ENCODE measurements at regions not wholly inside any gene's neighbourhood (a gene's known extent, or its start where the extent isn't known, plus 50 kb on each side); places are given as distances from the start of the nearest gene placed in this dataset.

- H3K36me3 Mint-ChIP-seq (ENCODE audit: low read depth) = no peaks in the 10 kb centered on the region
- ATAC-seq (ENCODE audit: low read depth) (no peak), DNase-seq (no peak)
- POLR2A ChIA-PET = no interaction called here
- CTCF ChIA-PET = no interaction called here
- no peaks in the 10 kb centered on the region for H3K27me3 Mint-ChIP-seq
- TF ChIP-seq CTCF (IDR thresholded peaks at IDR 0.05) = no peak
- peaks cover 8% of the 10 kb centered on the region for H3K9me3 Mint-ChIP-seq
- H3K4me3 Mint-ChIP-seq = no peak overlapping the region
- intact Hi-C loops (cut with micrococcal nuclease) = no loop called here
- H3K27ac Mint-ChIP-seq = no peak overlapping the region
- no peaks in the 10 kb centered on the region for H3K4me1 Mint-ChIP-seq
These were observed 268.2 kb downstream of the BCHE start for GRCh38 chr3:165568907-165569462.

GRCh38 chr3:165555785-165556184 lies 281.4 kb downstream of the BCHE start:
- Mint-ChIP-seq H3K27ac (no peak overlapping the region), H3K9me3 (no peaks in the 10 kb centered on the region), H3K36me3 (ENCODE audit: low read depth) (no peaks in the 10 kb centered on the region), H3K27me3 (no peaks in the 10 kb centered on the region), H3K4me1 (no peaks in the 10 kb centered on the region), H3K4me3 (no peak overlapping the region)
- ChIA-PET CTCF (no interaction called here), POLR2A (no interaction called here)
- TF ChIP-seq CTCF (IDR thresholded peaks at IDR 0.05) = no peak
- DNase-seq (no peak), ATAC-seq (ENCODE audit: low read depth) (no peak)
- intact Hi-C loops (cut with micrococcal nuclease) = no loop called here

- TF ChIP-seq CTCF (IDR thresholded peaks at IDR 0.05) = no peak
- no peaks in the 10 kb centered on the region for H3K36me3 Mint-ChIP-seq (ENCODE audit: low read depth)
- DNase-seq (no peak), ATAC-seq (ENCODE audit: low read depth) (no peak)
- H3K27me3 Mint-ChIP-seq = no peaks in the 10 kb centered on the region
- ChIA-PET POLR2A (no interaction called here), CTCF (no interaction called here)
- H3K4me3 Mint-ChIP-seq = no peak overlapping the region
- intact Hi-C loops (cut with micrococcal nuclease) = no loop called here
- no peaks in the 10 kb centered on the region for H3K4me1 Mint-ChIP-seq
- no peak overlapping the region for H3K27ac Mint-ChIP-seq
- H3K9me3 Mint-ChIP-seq = no peaks in the 10 kb centered on the region
These were observed 283.9 kb downstream of the BCHE start for GRCh38 chr3:165553371-165553770.

GRCh38 chr3:165549665-165550064 lies 287.6 kb downstream of the BCHE start:
- H3K4me3 Mint-ChIP-seq = no peak overlapping the region
- H3K9me3 Mint-ChIP-seq = peaks cover 4% of the 10 kb centered on the region
- no peaks in the 10 kb centered on the region for H3K27me3 Mint-ChIP-seq
- TF ChIP-seq CTCF (IDR thresholded peaks at IDR 0.05) = no peak
- CTCF ChIA-PET = no interaction called here
- intact Hi-C loops (cut with micrococcal nuclease) = no loop called here
- DNase-seq (no peak), ATAC-seq (ENCODE audit: low read depth) (no peak)
- H3K4me1 Mint-ChIP-seq = no peaks in the 10 kb centered on the region
- H3K36me3 Mint-ChIP-seq (ENCODE audit: low read depth) = no peaks in the 10 kb centered on the region
- no peak overlapping the region for H3K27ac Mint-ChIP-seq
- POLR2A ChIA-PET = no interaction called here

- Mint-ChIP-seq H3K27me3 (no peaks in the 10 kb centered on the region), H3K9me3 (peaks cover 4% of the 10 kb centered on the region), H3K4me3 (no peak overlapping the region), H3K36me3 (ENCODE audit: low read depth) (no peaks in the 10 kb centered on the region), H3K27ac (no peak overlapping the region), H3K4me1 (no peaks in the 10 kb centered on the region)
- ATAC-seq (ENCODE audit: low read depth) (no peak), DNase-seq (no peak)
- no peak for TF ChIP-seq CTCF (IDR thresholded peaks at IDR 0.05)
- intact Hi-C loops (cut with micrococcal nuclease) = no loop called here
- ChIA-PET CTCF (no interaction called here), POLR2A (no interaction called here)
These were observed 288.2 kb downstream of the BCHE start for GRCh38 chr3:165549037-165549436.
